Liver (tissue), 8 donors: ENCODE measurements at regions not wholly inside any gene's neighbourhood (a gene's known extent, or its start where the extent isn't known, plus 50 kb on each side); places are given as distances from the start of the nearest gene placed in this dataset.

Experiments
- DNase-seq: peaks from one replicate; pipeline ENCODE4 v3.0.0-alpha.2; 2017; ENCODE audit warnings: low spot score
- H3K27ac ChIP-seq, 2 donors: one replicate each; pipeline ENCODE4 v1.7.0; 2013; ENCODE audit warnings: inconsistent platforms in 2 of 2, low read length in 2 of 2, control low read depth in 1 of 2, low read depth in 1 of 2, mild to moderate bottlenecking in 1 of 2
- H3K27me3 ChIP-seq, 4 donors: one replicate each; pipeline versions ENCODE4 v1.6.1 to v1.7.0; 2013; ENCODE audit warnings: low read length in 3 of 4, inconsistent platforms in 1 of 4, mild to moderate bottlenecking in 1 of 4, moderate library complexity in 1 of 4; ENCODE audit not compliant: control insufficient read depth in 4 of 4, insufficient read depth in 4 of 4
- H3K36me3 ChIP-seq, 4 donors: one replicate each; pipeline versions ENCODE4 v1.6.1 to v1.7.0; 2013; ENCODE audit warnings: low read length in 3 of 4, mild to moderate bottlenecking in 3 of 4, low read depth in 1 of 4, moderate library complexity in 1 of 4; ENCODE audit not compliant: control insufficient read depth in 4 of 4, insufficient read depth in 3 of 4
- H3K4me1 ChIP-seq, 4 donors: one replicate each; pipeline versions ENCODE4 v1.6.1 to v1.7.0; 2013; ENCODE audit warnings: low read length in 3 of 4, mild to moderate bottlenecking in 3 of 4, moderate library complexity in 1 of 4; ENCODE audit not compliant: control insufficient read depth in 4 of 4, insufficient read depth in 4 of 4
- H3K4me3 ChIP-seq, 3 donors: one replicate each; pipeline versions ENCODE4 v1.6.1 to v1.7.0; 2013; ENCODE audit warnings: low read length in 3 of 3, control low read depth in 1 of 3, low read depth in 1 of 3, mild to moderate bottlenecking in 1 of 3
- H3K9ac ChIP-seq, 2 donors: one replicate each; pipeline ENCODE4 v1.7.0; 2013; ENCODE audit warnings: low read length in 2 of 2, mild to moderate bottlenecking in 2 of 2, moderate library complexity in 2 of 2, control low read depth in 1 of 2, low read depth in 1 of 2
- H3K9me3 ChIP-seq, 4 donors: one replicate each; pipeline versions ENCODE4 v1.6.1 to v1.7.0; 2013; ENCODE audit warnings: low read length in 3 of 4; ENCODE audit not compliant: control insufficient read depth in 4 of 4
- EGR1 ChIP-seq, 2 donors: IDR thresholded peaks; 2 replicates each; pipeline ENCODE4 v1.6.1; 2016 to 2018; ENCODE audit warnings: antibody characterized with exemption in 2 of 2, low read depth in 2 of 2
- FOXA1 ChIP-seq: IDR thresholded peaks from 2 replicates; pipeline ENCODE4 v1.6.1; 2016; ENCODE audit warnings: antibody characterized with exemption
- HNF4A ChIP-seq, 2 donors: conservative IDR thresholded peaks; 2 replicates each; pipeline ENCODE4 v1.6.1; 2016; ENCODE audit warnings: antibody characterized with exemption in 2 of 2, mild to moderate bottlenecking in 2 of 2
- HNF4G ChIP-seq: IDR thresholded peaks from 2 replicates; pipeline ENCODE4 v1.6.1; 2016; ENCODE audit warnings: antibody characterized with exemption
- JUND ChIP-seq, 2 donors: IDR thresholded peaks; 2 replicates each; pipeline ENCODE4 v1.6.1; 2016; ENCODE audit warnings: antibody characterized with exemption in 2 of 2
- NR2F2 ChIP-seq: IDR thresholded peaks from 2 replicates; pipeline ENCODE4 v1.6.1; 2016; ENCODE audit warnings: antibody characterized with exemption
- RAD21 ChIP-seq, 2 donors: IDR thresholded peaks; 2 replicates each; pipeline ENCODE4 v1.6.1; 2016; ENCODE audit warnings: antibody characterized with exemption in 2 of 2, mild to moderate bottlenecking in 2 of 2
- RXRA ChIP-seq, 2 donors: IDR thresholded peaks; 2 replicates each; pipeline ENCODE4 v1.6.1; 2017 to 2018; ENCODE audit warnings: antibody characterized with exemption in 2 of 2, mild to moderate bottlenecking in 1 of 2
- SP1 ChIP-seq: IDR thresholded peaks from 2 replicates; pipeline ENCODE4 v1.6.1; 2018; ENCODE audit warnings: antibody characterized with exemption, mild to moderate bottlenecking
- TAF1 ChIP-seq: conservative IDR thresholded peaks from 2 replicates; pipeline ENCODE4 v1.6.1; 2016; ENCODE audit warnings: antibody characterized with exemption, mild to moderate bottlenecking
- WGBS: extraction: QIAGEN DNeasy Blood & Tissue Kit; methylation state at CpG from one replicate; pipeline ENCODE4 v1.1.7; 2013; 5-methylcytosine and 5-hydroxymethylcytosine counted together
- TF ChIP-seq, protein P1 (sequence below): IDR thresholded peaks from 2 replicates; pipeline ENCODE4 v1.6.1; 2016; ENCODE audit warnings: antibody characterized with exemption, mild to moderate bottlenecking
- TF ChIP-seq, protein P2 (sequence below): IDR thresholded peaks from 2 replicates; pipeline ENCODE4 v1.6.1; 2016; ENCODE audit warnings: antibody characterized with exemption
- TF ChIP-seq, protein P3 (sequence below): IDR thresholded peaks from 2 replicates; pipeline ENCODE4 v1.6.1; 2016; ENCODE audit warnings: antibody characterized with exemption
- TF ChIP-seq, protein P4 (sequence below): fragments of 150-350 bp; IDR thresholded peaks from 2 replicates; pipeline ENCODE4 v1.5.1; 2017; ENCODE audit warnings: improper control_type of control experiment, low read depth, low read length; ENCODE audit not compliant: missing input control
- TF ChIP-seq, protein P5 (sequence below): IDR thresholded peaks from 2 replicates; pipeline ENCODE4 v1.6.1; 2016; ENCODE audit warnings: antibody characterized with exemption
- donor health status: healthy.
- donor health status: healthy.
- donor health status: healthy.
- donor health status: healthy.
- donor health status: healthy.

DNA sequence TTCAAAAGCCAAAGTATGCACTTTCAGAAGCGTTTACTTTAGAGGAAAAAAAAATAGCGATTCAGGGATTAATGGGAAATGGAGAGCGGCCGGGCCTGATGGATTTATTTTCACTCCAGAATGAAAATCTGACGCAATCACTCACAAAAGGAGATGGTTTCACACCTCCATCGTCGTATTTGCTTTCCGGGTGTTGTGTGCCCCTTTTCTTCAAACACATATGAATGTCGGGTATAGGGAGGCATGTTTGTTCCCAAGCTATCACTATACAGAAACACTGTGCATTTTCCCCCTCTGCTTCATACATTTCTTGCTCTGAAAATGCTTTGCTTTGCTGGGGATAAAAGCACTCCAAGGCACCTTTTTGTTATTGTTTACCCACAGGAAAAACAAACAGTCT lies 562.2 kb upstream of the ZFHX3 start:
- H3K27ac ChIP-seq: no peak overlapping the region
- 54% methylated on average over 9 of the region's 9 CpGs for WGBS

DNA sequence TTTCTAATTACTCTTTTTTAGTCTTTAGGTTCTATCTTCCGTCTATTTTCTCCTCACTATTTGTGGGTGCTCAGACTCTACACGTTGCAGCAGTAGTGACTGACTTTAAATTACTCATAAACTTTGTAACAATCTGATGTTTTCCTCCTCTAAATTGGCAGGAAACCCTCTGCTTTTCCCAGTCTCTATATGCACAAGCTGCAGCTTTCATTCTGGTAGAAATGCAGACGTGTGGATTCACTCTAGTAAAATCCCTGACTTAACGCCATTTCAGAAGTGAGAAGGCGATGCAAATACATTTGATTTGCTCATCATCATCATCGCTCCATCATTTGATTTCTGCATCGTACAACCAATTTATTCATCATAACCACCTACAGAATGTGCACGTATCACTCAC lies 561.0 kb upstream of the ZFHX3 start:
- H3K27me3 ChIP-seq: peaks cover 0 to 11% (median 2%) of the 10 kb centered on the region in 4 donors
- 70% methylated on average over 8 of the region's 8 CpGs for WGBS
- DNase-seq: no peak
- H3K9me3 ChIP-seq: no peaks in the 10 kb centered on the region
- no peaks in the 10 kb centered on the region for H3K36me3 ChIP-seq
- no peak overlapping the region for H3K9ac ChIP-seq
- H3K4me3 ChIP-seq: no peak overlapping the region
- H3K4me1 ChIP-seq: no peaks in the 10 kb centered on the region
- H3K27ac ChIP-seq: no peak overlapping the region
- no peak for TF ChIP-seq HNF4G
- no peak for TF ChIP-seq EGR1 (IDR thresholded peaks at IDR 0.05; ENCODE audit: low read depth in 2 of 2)
- TF ChIP-seq JUND (IDR thresholded peaks at IDR 0.05): no peak
- TF ChIP-seq, protein P1, sequence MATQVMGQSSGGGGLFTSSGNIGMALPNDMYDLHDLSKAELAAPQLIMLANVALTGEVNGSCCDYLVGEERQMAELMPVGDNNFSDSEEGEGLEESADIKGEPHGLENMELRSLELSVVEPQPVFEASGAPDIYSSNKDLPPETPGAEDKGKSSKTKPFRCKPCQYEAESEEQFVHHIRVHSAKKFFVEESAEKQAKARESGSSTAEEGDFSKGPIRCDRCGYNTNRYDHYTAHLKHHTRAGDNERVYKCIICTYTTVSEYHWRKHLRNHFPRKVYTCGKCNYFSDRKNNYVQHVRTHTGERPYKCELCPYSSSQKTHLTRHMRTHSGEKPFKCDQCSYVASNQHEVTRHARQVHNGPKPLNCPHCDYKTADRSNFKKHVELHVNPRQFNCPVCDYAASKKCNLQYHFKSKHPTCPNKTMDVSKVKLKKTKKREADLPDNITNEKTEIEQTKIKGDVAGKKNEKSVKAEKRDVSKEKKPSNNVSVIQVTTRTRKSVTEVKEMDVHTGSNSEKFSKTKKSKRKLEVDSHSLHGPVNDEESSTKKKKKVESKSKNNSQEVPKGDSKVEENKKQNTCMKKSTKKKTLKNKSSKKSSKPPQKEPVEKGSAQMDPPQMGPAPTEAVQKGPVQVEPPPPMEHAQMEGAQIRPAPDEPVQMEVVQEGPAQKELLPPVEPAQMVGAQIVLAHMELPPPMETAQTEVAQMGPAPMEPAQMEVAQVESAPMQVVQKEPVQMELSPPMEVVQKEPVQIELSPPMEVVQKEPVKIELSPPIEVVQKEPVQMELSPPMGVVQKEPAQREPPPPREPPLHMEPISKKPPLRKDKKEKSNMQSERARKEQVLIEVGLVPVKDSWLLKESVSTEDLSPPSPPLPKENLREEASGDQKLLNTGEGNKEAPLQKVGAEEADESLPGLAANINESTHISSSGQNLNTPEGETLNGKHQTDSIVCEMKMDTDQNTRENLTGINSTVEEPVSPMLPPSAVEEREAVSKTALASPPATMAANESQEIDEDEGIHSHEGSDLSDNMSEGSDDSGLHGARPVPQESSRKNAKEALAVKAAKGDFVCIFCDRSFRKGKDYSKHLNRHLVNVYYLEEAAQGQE: no peak
- TF ChIP-seq RAD21 (IDR thresholded peaks at IDR 0.05): no peak
- TF ChIP-seq, protein P2, sequence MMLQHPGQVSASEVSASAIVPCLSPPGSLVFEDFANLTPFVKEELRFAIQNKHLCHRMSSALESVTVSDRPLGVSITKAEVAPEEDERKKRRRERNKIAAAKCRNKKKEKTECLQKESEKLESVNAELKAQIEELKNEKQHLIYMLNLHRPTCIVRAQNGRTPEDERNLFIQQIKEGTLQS: no peak
- TF ChIP-seq HNF4A (conservative IDR thresholded peaks at IDR 0.05): no peak
- TF ChIP-seq, protein P3, sequence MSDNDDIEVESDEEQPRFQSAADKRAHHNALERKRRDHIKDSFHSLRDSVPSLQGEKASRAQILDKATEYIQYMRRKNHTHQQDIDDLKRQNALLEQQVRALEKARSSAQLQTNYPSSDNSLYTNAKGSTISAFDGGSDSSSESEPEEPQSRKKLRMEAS: no peak
- TF ChIP-seq, protein P4, sequence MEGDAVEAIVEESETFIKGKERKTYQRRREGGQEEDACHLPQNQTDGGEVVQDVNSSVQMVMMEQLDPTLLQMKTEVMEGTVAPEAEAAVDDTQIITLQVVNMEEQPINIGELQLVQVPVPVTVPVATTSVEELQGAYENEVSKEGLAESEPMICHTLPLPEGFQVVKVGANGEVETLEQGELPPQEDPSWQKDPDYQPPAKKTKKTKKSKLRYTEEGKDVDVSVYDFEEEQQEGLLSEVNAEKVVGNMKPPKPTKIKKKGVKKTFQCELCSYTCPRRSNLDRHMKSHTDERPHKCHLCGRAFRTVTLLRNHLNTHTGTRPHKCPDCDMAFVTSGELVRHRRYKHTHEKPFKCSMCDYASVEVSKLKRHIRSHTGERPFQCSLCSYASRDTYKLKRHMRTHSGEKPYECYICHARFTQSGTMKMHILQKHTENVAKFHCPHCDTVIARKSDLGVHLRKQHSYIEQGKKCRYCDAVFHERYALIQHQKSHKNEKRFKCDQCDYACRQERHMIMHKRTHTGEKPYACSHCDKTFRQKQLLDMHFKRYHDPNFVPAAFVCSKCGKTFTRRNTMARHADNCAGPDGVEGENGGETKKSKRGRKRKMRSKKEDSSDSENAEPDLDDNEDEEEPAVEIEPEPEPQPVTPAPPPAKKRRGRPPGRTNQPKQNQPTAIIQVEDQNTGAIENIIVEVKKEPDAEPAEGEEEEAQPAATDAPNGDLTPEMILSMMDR: no peak
- no peak for TF ChIP-seq RXRA (IDR thresholded peaks at IDR 0.05)
- no peak for TF ChIP-seq NR2F2
- TF ChIP-seq FOXA1: no peak
- TF ChIP-seq TAF1: no peak
- TF ChIP-seq, protein P5, sequence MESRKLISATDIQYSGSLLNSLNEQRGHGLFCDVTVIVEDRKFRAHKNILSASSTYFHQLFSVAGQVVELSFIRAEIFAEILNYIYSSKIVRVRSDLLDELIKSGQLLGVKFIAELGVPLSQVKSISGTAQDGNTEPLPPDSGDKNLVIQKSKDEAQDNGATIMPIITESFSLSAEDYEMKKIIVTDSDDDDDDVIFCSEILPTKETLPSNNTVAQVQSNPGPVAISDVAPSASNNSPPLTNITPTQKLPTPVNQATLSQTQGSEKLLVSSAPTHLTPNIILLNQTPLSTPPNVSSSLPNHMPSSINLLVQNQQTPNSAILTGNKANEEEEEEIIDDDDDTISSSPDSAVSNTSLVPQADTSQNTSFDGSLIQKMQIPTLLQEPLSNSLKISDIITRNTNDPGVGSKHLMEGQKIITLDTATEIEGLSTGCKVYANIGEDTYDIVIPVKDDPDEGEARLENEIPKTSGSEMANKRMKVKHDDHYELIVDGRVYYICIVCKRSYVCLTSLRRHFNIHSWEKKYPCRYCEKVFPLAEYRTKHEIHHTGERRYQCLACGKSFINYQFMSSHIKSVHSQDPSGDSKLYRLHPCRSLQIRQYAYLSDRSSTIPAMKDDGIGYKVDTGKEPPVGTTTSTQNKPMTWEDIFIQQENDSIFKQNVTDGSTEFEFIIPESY: no peak
- TF ChIP-seq SP1: no peak

More for the DNA sequence above, 562.2 kb upstream of the ZFHX3 start:
- no peak overlapping the region for H3K4me3 ChIP-seq
- no peaks in the 10 kb centered on the region for H3K4me1 ChIP-seq
- H3K9me3 ChIP-seq: no peaks in the 10 kb centered on the region
- TF ChIP-seq NR2F2: no peak
- no peaks in the 10 kb centered on the region for H3K36me3 ChIP-seq
- H3K9ac ChIP-seq: no peak overlapping the region
- DNase-seq: no peak
- H3K27me3 ChIP-seq: peaks cover 0 to 14% (median 2%) of the 10 kb centered on the region in 4 donors
